Pancreas (tissue), 10 donors: ENCODE measurements at regions not wholly inside any gene's neighbourhood (a gene's known extent, or its start where the extent isn't known, plus 50 kb on each side); places are given as distances from the start of the nearest gene placed in this dataset.
"Not testable (repeated sequence)": the region's sequence is repeated elsewhere in the genome, so short reads cannot be mapped to it uniquely, and the experiment has no call there.

Source experiments
- ATAC-seq, 4 donors: fragments of 200-7000 bp; cut with Tn5 transposase; one replicate each; pipeline versions ENCODE4 v1.8.0 to v1.9.1; 2020; ENCODE audit warnings: mild to moderate bottlenecking in 4 of 4, moderate library complexity in 4 of 4
- DNase-seq, 6 donors: peaks; one replicate each; pipeline ENCODE4 v3.0.0-alpha.2; 2020
- FAIRE-seq: peaks from 2 replicates; lab custom pipeline; 2012; peaks lifted over from hg19 to GRCh38; lab: Jason Lieb, UNC
- H3K27ac ChIP-seq, 4 donors: fragments of 200-600 bp; sonication (generic); 1 replicate in 3 of 4; 2 replicates in 1 of 4; pipeline versions ENCODE4 v1.5.0 to v1.8.0; 2020
- H3K27me3 ChIP-seq, 4 donors: fragments of 200-600 bp; one replicate each; pipeline ENCODE4 v1.8.0; 2021
- H3K36me3 ChIP-seq, 3 donors: fragments of 200-600 bp; sonication (generic) in 1 of 3; one replicate each; pipeline versions ENCODE4 v1.5.0 to v1.8.0; 2020 to 2021
- H3K4me1 ChIP-seq, 3 donors: fragments of 200-600 bp; one replicate each; pipeline ENCODE4 v1.8.0; 2021
- H3K4me3 ChIP-seq, 4 donors: fragments of 200-600 bp; sonication (generic) in 2 of 4; one replicate each; pipeline versions ENCODE4 v1.5.0 to v1.8.0; 2020 to 2021
- H3K9me3 ChIP-seq, 4 donors: fragments of 200-600 bp; one replicate each; pipeline ENCODE4 v1.8.0; 2021
- WGBS, 2 donors: extraction: QIAGEN DNeasy Blood & Tissue Kit; methylation state at CpG; one replicate each; pipeline ENCODE4 v1.1.7; 2013; 5-methylcytosine and 5-hydroxymethylcytosine counted together
- intact Hi-C, 3 donors: fragments of 100-400 bp; cut with DNase I; formaldehyde crosslinking; loops; one replicate each; pipeline versions ENCODE4 v1.11.1 to v1.14.2; 2022
- TF ChIP-seq, protein P1 (sequence below), 4 donors: fragments of 200-600 bp; sonication (generic) in 3 of 4; IDR thresholded peaks; one replicate each; pipeline versions ENCODE4 v1.5.0 to v1.8.0; 2021; ENCODE audit warnings: antibody characterized with exemption in 4 of 4
- donor health status: healthy with polysubstance abuse.
- donor health status: DM: no; HTN: no; CAD: no; lungs with moderate emphysema.
- donor health status: DM: no; HTN: no; CAD: no.
- donor health status: control.
- donor health status: control.
- donor health status: Bipolar disorder and iron deficiency.
- donor health status: DM: yes; HTN: yes; CAD: no.
- donor health status: DM: no; HTN: no; CAD: no.
- donor health status: DM: no; HTN: no; CAD: no.
- donor health status: DM: yes; HTN: yes; CAD: no.

DNA sequence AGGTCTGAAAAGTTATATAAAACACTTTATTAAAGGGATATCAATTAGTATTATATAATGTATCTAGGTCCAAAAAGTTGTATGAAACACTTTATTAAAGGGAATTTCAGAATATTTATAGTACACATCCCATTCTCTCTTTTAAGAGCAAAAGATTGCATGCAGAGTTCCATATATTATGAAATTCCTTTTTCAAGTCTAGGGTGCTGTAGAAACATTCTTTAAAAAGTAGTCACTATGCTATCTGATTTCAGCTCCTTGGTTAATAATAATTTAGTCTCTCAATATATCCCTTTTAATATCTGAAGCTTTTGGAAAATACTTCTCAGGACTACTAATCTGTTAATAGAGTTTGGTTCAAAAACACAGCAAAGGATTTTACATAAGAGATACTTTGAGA lies 1496.1 kb upstream of the C9orf72 start:
- Histone ChIP-seq H3K4me3 (no peak overlapping the region), H3K4me1 (no peaks in the 10 kb centered on the region), H3K36me3 (no peaks in the 10 kb centered on the region), H3K27ac (no peak overlapping the region), H3K27me3 (no peaks in the 10 kb centered on the region), H3K9me3 (no peaks in the 10 kb centered on the region)
- TF ChIP-seq, protein P1, sequence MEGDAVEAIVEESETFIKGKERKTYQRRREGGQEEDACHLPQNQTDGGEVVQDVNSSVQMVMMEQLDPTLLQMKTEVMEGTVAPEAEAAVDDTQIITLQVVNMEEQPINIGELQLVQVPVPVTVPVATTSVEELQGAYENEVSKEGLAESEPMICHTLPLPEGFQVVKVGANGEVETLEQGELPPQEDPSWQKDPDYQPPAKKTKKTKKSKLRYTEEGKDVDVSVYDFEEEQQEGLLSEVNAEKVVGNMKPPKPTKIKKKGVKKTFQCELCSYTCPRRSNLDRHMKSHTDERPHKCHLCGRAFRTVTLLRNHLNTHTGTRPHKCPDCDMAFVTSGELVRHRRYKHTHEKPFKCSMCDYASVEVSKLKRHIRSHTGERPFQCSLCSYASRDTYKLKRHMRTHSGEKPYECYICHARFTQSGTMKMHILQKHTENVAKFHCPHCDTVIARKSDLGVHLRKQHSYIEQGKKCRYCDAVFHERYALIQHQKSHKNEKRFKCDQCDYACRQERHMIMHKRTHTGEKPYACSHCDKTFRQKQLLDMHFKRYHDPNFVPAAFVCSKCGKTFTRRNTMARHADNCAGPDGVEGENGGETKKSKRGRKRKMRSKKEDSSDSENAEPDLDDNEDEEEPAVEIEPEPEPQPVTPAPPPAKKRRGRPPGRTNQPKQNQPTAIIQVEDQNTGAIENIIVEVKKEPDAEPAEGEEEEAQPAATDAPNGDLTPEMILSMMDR (IDR thresholded peaks at IDR 0.05), result no peak
- FAIRE-seq (no peak), ATAC-seq (no peak), DNase-seq (no peak)
- intact Hi-C loops, result no loop called here

GRCh38 chr9:29078063-29078666 lies 1504.9 kb upstream of the C9orf72 start:
- 62 to 69% methylated on average over 3 of the region's 3 CpGs for WGBS, 2 donors
- no peak for DNase-seq
- H3K4me3 ChIP-seq, result no peak overlapping the region
- no peak for ATAC-seq
- H3K27me3 ChIP-seq, result no peaks in the 10 kb centered on the region
- H3K27ac ChIP-seq, result no peak overlapping the region
- H3K9me3 ChIP-seq, result no peaks in the 10 kb centered on the region
- no peak for FAIRE-seq
- H3K36me3 ChIP-seq, result no peaks in the 10 kb centered on the region
- TF ChIP-seq, protein P1 (IDR thresholded peaks at IDR 0.05), result no peak
- intact Hi-C loops, result no loop called here
- H3K4me1 ChIP-seq, result no peaks in the 10 kb centered on the region

GRCh38 chr9:29100762-29101161 lies 1527.5 kb upstream of the C9orf72 start:
- no peak for DNase-seq
- H3K9me3 ChIP-seq, result no peaks in the 10 kb centered on the region
- no peaks in the 10 kb centered on the region for H3K4me1 ChIP-seq
- intact Hi-C loops, result no loop called here
- no peak overlapping the region for H3K27ac ChIP-seq
- no peak for ATAC-seq
- H3K4me3 ChIP-seq, result no peak overlapping the region
- H3K36me3 ChIP-seq, result no peaks in the 10 kb centered on the region
- TF ChIP-seq, protein P1 (IDR thresholded peaks at IDR 0.05), result no peak
- WGBS, 2 donors, result 63 to 79% methylated on average over 2 of the region's 2 CpGs
- H3K27me3 ChIP-seq, result no peaks in the 10 kb centered on the region
- no peak for FAIRE-seq

DNA sequence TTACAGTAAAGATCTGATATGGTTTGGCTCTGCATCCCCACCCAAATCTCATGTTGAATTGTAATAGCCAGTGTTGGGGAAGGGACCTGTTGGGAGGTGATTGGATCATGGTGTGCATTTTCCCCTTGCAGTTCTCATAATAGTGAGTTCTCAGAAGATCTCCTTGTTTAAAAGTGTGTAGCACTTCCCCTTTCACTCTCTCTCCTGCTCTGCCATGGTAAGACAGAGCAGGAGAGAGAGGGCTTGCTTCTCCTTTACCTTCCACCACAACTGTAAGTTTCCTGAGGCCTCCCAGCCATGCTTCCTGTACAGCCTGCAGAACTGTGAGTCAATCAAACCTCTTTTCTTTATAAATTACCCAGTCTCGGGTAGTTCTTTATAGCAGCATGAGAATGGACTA lies 1530.9 kb upstream of the C9orf72 start:
- WGBS, 2 donors, result 39 to 58% methylated on average over 1 of the region's 1 CpG
- FAIRE-seq, H3K27me3 ChIP-seq, ATAC-seq, DNase-seq, H3K9me3 ChIP-seq, intact Hi-C loops, H3K4me3 ChIP-seq, H3K36me3 ChIP-seq, H3K27ac ChIP-seq, H3K4me1 ChIP-seq: not testable (repeated sequence)

DNA sequence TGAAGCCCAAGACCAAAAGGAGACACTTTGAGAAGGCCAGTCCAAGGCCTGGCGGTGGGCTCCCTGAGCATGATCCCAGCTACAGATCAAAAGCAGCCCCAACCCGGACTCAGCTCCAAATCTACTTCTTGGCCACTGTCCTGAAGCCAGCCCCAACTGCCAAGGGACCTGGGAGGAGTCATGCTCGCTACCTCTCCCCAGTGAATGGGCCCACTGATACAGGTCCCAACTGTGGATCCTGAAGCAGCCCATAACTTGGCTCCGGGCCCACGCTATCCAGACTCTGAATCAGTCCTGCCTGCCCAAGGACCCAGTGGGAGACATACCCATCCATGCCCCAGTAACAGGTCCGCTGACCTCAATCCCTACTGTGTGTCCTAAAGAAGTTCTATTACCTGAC lies 1545.3 kb upstream of the C9orf72 start:
- H3K4me3 ChIP-seq, result no peak overlapping the region
- H3K4me1 ChIP-seq, result no peaks in the 10 kb centered on the region
- no peaks in the 10 kb centered on the region for H3K36me3 ChIP-seq
- TF ChIP-seq, protein P1 (IDR thresholded peaks at IDR 0.05), result no peak
- no peak for ATAC-seq
- WGBS, 2 donors, result 52 to 71% methylated on average over 6 of the region's 6 CpGs
- FAIRE-seq, result no peak
- no peaks in the 10 kb centered on the region for H3K9me3 ChIP-seq
- H3K27me3 ChIP-seq, result no peaks in the 10 kb centered on the region
- DNase-seq, result peak in 3 of 6 donors; percentile 5 to 52 (median 14)
- H3K27ac ChIP-seq, result no peak overlapping the region
- intact Hi-C loops, result no loop called here
